WTC11 (cell line): ENCODE measurements at regions not wholly inside any gene's neighbourhood (a gene's known extent, or its start where the extent isn't known, plus 50 kb on each side); places are given as distances from the start of the nearest gene placed in this dataset.

Source experiments
- ATF3 ChIP-seq: sonication (generic); formaldehyde crosslinking; conservative IDR thresholded peaks from 2 replicates; pipeline ENCODE4 v1.8.1; 2022; ENCODE audit warnings: mild to moderate bottlenecking, missing genetic modification reagents
- CREM ChIP-seq: sonication (generic); formaldehyde crosslinking; IDR thresholded peaks from 2 replicates; pipeline ENCODE4 v1.8.1; 2022; ENCODE audit warnings: mild to moderate bottlenecking, missing genetic modification reagents, moderate library complexity
- CTCF ChIP-seq: fragments of 200-600 bp; IDR thresholded peaks from 2 replicates; pipeline ENCODE4 v1.8.0; 2022; ENCODE audit warnings: antibody characterized with exemption
- ELF4 ChIP-seq: sonication (generic); formaldehyde crosslinking; IDR thresholded peaks from 2 replicates; pipeline ENCODE4 v1.8.1; 2022; ENCODE audit warnings: low read depth, mild to moderate bottlenecking, moderate library complexity, missing genetic modification reagents
- FOXJ3 ChIP-seq: sonication (generic); formaldehyde crosslinking; IDR thresholded peaks from 2 replicates; pipeline ENCODE4 v1.9.0; 2021; ENCODE audit warnings: missing genetic modification reagents, mild to moderate bottlenecking, borderline replicate concordance
- GABPB1 ChIP-seq: sonication (generic); formaldehyde crosslinking; IDR thresholded peaks from 2 replicates; pipeline ENCODE4 v1.8.1; 2023; ENCODE audit warnings: mild to moderate bottlenecking, missing genetic modification reagents
- ZNF121 ChIP-seq: sonication (generic); formaldehyde crosslinking; IDR thresholded peaks from 2 replicates; pipeline ENCODE4 v1.8.0; 2023; ENCODE audit warnings: missing genetic modification reagents
- ZNF512 ChIP-seq: sonication (generic); formaldehyde crosslinking; IDR thresholded peaks from 2 replicates; pipeline ENCODE4 v1.8.1; 2022; ENCODE audit warnings: missing genetic modification reagents, borderline replicate concordance

GRCh38 chr4:180160195-180160983 lies 2082.8 kb upstream of the TENM3 start:
- no peak for TF ChIP-seq CREM
- TF ChIP-seq CTCF: no peak
- TF ChIP-seq ZNF121 (CRISPR knock-in tag): no peak
- no peak for TF ChIP-seq FOXJ3
- TF ChIP-seq GABPB1 (CRISPR knock-in tag): no peak
- TF ChIP-seq ELF4 (CRISPR knock-in tag): no peak
- no peak for TF ChIP-seq ZNF512 (CRISPR knock-in tag)
- no peak for TF ChIP-seq ATF3 (CRISPR knock-in tag)
